ENCODE measurements at regions not wholly inside any gene's neighbourhood (a gene's known extent, or its start where the extent isn't known, plus 50 kb on each side); places are given as distances from the start of the nearest gene placed in this dataset.
A peak's percentile ranks its signal among the peaks of the same experiment; 100 is the strongest.

GRCh38 chr9:129267141-129267540 is 89.1 kb upstream of the IER5L start:
- POLR2A ChIA-PET, result no interaction called here

DNA sequence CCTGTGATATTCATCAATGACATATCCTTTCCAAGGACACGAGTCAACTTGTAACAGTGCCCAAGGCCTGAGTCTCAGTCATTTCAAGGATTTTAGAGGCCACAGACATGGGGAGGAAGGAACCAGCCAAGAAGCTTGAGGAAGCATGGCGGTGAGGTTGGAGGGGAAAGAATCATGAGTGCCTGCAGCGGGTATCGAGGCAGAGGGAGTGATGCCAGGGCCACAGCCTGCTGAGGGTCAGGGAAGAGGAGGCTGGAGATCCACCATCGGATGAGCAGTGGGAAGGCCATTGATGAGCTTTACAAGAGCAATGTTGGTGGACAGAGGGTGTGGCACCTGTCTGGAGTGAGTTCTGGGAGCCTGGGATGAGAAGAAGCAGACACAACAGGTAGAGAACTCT is 88.5 kb upstream of the IER5L start:
- no peak for ATAC-seq (ENCODE audit: low read depth)

More at GRCh38 chr9:129267141-129267540, 89.1 kb upstream of the IER5L start:
- H3K27me3 Mint-ChIP-seq, result peaks cover 6% of the 10 kb centered on the region
- ATAC-seq (ENCODE audit: low read depth) (no peak), DNase-seq (no peak)
- H3K9me3 Mint-ChIP-seq, result no peaks in the 10 kb centered on the region
- peak overlapping the region; percentile 31 for H3K27ac Mint-ChIP-seq
- H3K4me1 Mint-ChIP-seq, result peaks cover 36% of the 10 kb centered on the region
- H3K36me3 Mint-ChIP-seq, result no peaks in the 10 kb centered on the region
- no peak overlapping the region for H3K4me3 Mint-ChIP-seq

GRCh38 chr9:129264388-129264787 is 86.3 kb upstream of the IER5L start:
- H3K9me3 Mint-ChIP-seq, result no peaks in the 10 kb centered on the region
- H3K27ac Mint-ChIP-seq, result no peak overlapping the region
- no peak for ATAC-seq (ENCODE audit: low read depth)
- POLR2A ChIA-PET, result interaction anchor here (0.7 kb wide), 1 partner anchor 56 kb away, joined by 3 read pairs; no protein-coding TSS in a partner anchor
- peaks cover 6% of the 10 kb centered on the region for H3K27me3 Mint-ChIP-seq
- no peak for DNase-seq
- no peak overlapping the region for H3K4me3 Mint-ChIP-seq
- H3K4me1 Mint-ChIP-seq, result peaks cover 21% of the 10 kb centered on the region
- no peaks in the 10 kb centered on the region for H3K36me3 Mint-ChIP-seq

More for the DNA sequence above, 88.5 kb upstream of the IER5L start:
- Mint-ChIP-seq H3K9me3 (no peaks in the 10 kb centered on the region), H3K36me3 (no peaks in the 10 kb centered on the region), H3K27me3 (peaks cover 6% of the 10 kb centered on the region), H3K4me1 (peaks cover 32% of the 10 kb centered on the region), H3K27ac (no peak overlapping the region), H3K4me3 (no peak overlapping the region)
- DNase-seq, result no peak
- POLR2A ChIA-PET, result no interaction called here

DNA sequence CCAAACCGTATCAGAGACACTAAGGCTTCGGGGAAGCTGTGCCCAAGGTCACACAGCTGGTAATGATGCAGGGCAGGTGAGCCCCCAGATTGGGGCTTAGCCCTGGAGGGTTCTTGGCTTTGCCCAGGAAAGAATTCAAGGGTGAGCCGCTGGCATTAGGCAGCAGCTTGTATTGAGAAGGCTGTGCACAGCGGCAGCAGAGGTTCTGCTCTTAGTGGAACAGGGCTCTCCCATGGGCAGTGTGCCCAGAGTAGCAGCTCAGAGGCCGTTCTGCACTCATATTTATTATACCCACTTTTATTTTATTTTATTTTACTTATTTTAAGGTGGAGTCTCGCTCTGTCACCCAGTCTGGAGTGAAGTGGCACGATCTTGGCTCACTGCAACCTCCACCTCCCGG is 85.8 kb upstream of the IER5L start:
- H3K4me1 Mint-ChIP-seq, result peaks cover 23% of the 10 kb centered on the region
- POLR2A ChIA-PET, result interaction anchor here (0.7 kb wide), 1 partner anchor 56 kb away, joined by 3 read pairs; no protein-coding TSS in a partner anchor
- H3K9me3 Mint-ChIP-seq, result no peaks in the 10 kb centered on the region
- peaks cover 9% of the 10 kb centered on the region for H3K27me3 Mint-ChIP-seq
- no peak overlapping the region for H3K4me3 Mint-ChIP-seq
- no peak overlapping the region for H3K27ac Mint-ChIP-seq
- no peaks in the 10 kb centered on the region for H3K36me3 Mint-ChIP-seq
- ATAC-seq (ENCODE audit: low read depth) (no peak), DNase-seq (no peak)

DNA sequence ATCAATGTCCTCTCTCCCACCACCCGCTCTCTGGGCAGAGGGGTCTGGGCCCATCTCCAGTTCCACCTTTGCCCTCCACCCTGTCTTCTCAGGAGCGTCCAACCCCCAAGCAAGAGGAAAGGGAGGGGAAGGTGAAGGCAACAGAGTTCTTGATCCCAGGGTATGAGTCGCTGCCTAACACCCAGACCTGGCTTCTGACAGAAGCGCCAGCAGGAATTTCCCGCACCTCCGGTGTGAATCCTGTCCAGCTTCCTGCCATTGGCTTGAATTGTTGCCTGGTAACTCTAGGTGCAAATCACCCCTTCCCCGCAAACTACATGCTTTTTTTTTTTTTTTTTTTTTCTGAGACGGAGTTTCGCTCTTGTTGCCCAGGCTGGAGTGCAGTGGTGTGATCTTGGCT is 84.2 kb upstream of the IER5L start:
- ATAC-seq (ENCODE audit: low read depth) (no peak), DNase-seq (no peak)
- no peak overlapping the region for H3K4me3 Mint-ChIP-seq
- H3K36me3 Mint-ChIP-seq, result no peaks in the 10 kb centered on the region
- no peak overlapping the region for H3K27ac Mint-ChIP-seq
- peaks cover 26% of the 10 kb centered on the region for H3K4me1 Mint-ChIP-seq
- H3K9me3 Mint-ChIP-seq, result no peaks in the 10 kb centered on the region
- POLR2A ChIA-PET, result no interaction called here
- peaks cover 9% of the 10 kb centered on the region for H3K27me3 Mint-ChIP-seq

- POLR2A ChIA-PET, result no interaction called here
- Mint-ChIP-seq H3K27ac (no peak overlapping the region), H3K27me3 (peaks cover 16% of the 10 kb centered on the region), H3K4me3 (peak overlapping the region; percentile 71), H3K9me3 (no peaks in the 10 kb centered on the region), H3K4me1 (peaks cover 22% of the 10 kb centered on the region), H3K36me3 (no peaks in the 10 kb centered on the region)
- no peak for ATAC-seq (ENCODE audit: low read depth)
- DNase-seq, result no peak
These were observed 81.3 kb upstream of the IER5L start for GRCh38 chr9:129259375-129259774.

DNA sequence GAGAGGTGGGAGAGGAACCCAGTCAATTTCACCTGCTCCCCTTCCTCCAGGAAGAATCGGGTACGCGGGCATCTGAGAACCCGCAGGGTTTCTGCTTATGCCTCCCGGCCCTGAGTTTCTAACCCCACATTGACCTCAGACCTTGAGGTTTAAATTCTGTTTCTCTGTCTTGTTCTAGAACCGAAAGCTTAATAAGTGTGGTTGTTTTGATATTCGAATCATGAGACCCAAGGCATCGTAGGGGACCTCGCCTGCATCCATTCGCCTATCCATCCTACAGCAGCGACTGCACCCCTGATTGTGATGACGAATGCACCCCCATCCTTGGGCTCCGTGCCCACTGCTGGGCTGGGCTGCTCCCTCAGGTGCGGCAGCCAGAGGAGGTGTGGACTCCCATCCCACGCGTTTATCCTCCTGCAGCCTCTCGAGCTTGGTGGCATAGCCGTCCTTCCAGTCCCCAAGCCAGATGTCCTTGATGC is 80.8 kb upstream of the IER5L start:
- POLR2A ChIA-PET, result interaction anchor here (1.1 kb wide), 3 partner anchors 22 to 81 kb away, joined by 3 read pairs; partner anchors contain the start of gene IER5L
- Mint-ChIP-seq H3K4me1 (peaks cover 22% of the 10 kb centered on the region), H3K27ac (peak overlapping the region; percentile 18), H3K36me3 (no peaks in the 10 kb centered on the region), H3K4me3 (peak overlapping the region; percentile 71), H3K27me3 (peaks cover 18% of the 10 kb centered on the region), H3K9me3 (no peaks in the 10 kb centered on the region)
- no peak for DNase-seq
- ATAC-seq (ENCODE audit: low read depth), result peak; percentile 48

GRCh38 chr9:129258124-129258822 is 80.2 kb upstream of the IER5L start:
- peak; percentile 94 for DNase-seq
- Mint-ChIP-seq H3K27ac (no peak overlapping the region), H3K27me3 (peaks cover 18% of the 10 kb centered on the region), H3K4me3 (peak overlapping the region; percentile 65), H3K36me3 (no peaks in the 10 kb centered on the region), H3K9me3 (no peaks in the 10 kb centered on the region), H3K4me1 (peaks cover 22% of the 10 kb centered on the region)
- POLR2A ChIA-PET, result interaction anchor here (1.1 kb wide), 3 partner anchors 22 to 81 kb away, joined by 3 read pairs; partner anchors contain the start of gene IER5L
- ATAC-seq (ENCODE audit: low read depth), result peak; percentile 88

- ATAC-seq (ENCODE audit: low read depth), result no peak
- H3K27ac Mint-ChIP-seq, result no peak overlapping the region
- H3K4me3 Mint-ChIP-seq, result no peak overlapping the region
- DNase-seq, result peak; percentile 17
- peaks cover 22% of the 10 kb centered on the region for H3K4me1 Mint-ChIP-seq
- no peaks in the 10 kb centered on the region for H3K36me3 Mint-ChIP-seq
- H3K9me3 Mint-ChIP-seq, result no peaks in the 10 kb centered on the region
- POLR2A ChIA-PET, result interaction anchor here (0.7 kb wide), 1 partner anchor 20 kb away, joined by 3 read pairs; no protein-coding TSS in a partner anchor
- H3K27me3 Mint-ChIP-seq, result peaks cover 18% of the 10 kb centered on the region
These were observed 79.1 kb upstream of the IER5L start for GRCh38 chr9:129256959-129257713.

- DNase-seq (peak; percentile 16), ATAC-seq (ENCODE audit: low read depth) (no peak)
- POLR2A ChIA-PET, result no interaction called here
- H3K9me3 Mint-ChIP-seq, result no peaks in the 10 kb centered on the region
- peaks cover 19% of the 10 kb centered on the region for H3K4me1 Mint-ChIP-seq
- no peaks in the 10 kb centered on the region for H3K36me3 Mint-ChIP-seq
- H3K27me3 Mint-ChIP-seq, result peaks cover 28% of the 10 kb centered on the region
- no peak overlapping the region for H3K27ac Mint-ChIP-seq
- no peak overlapping the region for H3K4me3 Mint-ChIP-seq
These were observed 76.7 kb upstream of the IER5L start for GRCh38 chr9:129254566-129255287.

GRCh38 chr9:129253803-129254381 is 75.8 kb upstream of the IER5L start:
- no peak overlapping the region for H3K4me3 Mint-ChIP-seq
- no peak for ATAC-seq (ENCODE audit: low read depth)
- peak; percentile 25 for DNase-seq
- H3K36me3 Mint-ChIP-seq, result no peaks in the 10 kb centered on the region
- H3K27me3 Mint-ChIP-seq, result peaks cover 33% of the 10 kb centered on the region
- H3K27ac Mint-ChIP-seq, result no peak overlapping the region
- H3K4me1 Mint-ChIP-seq, result peaks cover 11% of the 10 kb centered on the region
- POLR2A ChIA-PET, result no interaction called here
- H3K9me3 Mint-ChIP-seq, result no peaks in the 10 kb centered on the region

- Mint-ChIP-seq H3K27me3 (peaks cover 35% of the 10 kb centered on the region), H3K27ac (no peak overlapping the region), H3K36me3 (no peaks in the 10 kb centered on the region), H3K9me3 (peaks cover 1% of the 10 kb centered on the region), H3K4me1 (peaks cover 8% of the 10 kb centered on the region), H3K4me3 (no peak overlapping the region)
- peak; percentile 23 for DNase-seq
- no peak for ATAC-seq (ENCODE audit: low read depth)
- POLR2A ChIA-PET, result no interaction called here
These were observed 75.1 kb upstream of the IER5L start for GRCh38 chr9:129252937-129253802.
